Stimulated activated CD4-positive, alpha-beta T cell treated with anti-CD3 and anti-CD28 coated beads, Interleukin-4, amount 100 ng/mL, for 4 hours (primary cell): ENCODE measurements at regions not wholly inside any gene's neighbourhood (a gene's known extent, or its start where the extent isn't known, plus 50 kb on each side); places are given as distances from the start of the nearest gene placed in this dataset.
"Not testable (repeated sequence)": the region's sequence is repeated elsewhere in the genome, so short reads cannot be mapped to it uniquely, and the experiment has no call there.

Source experiments
- DNase-seq, 2 experiments: peaks; one replicate each; pipeline ENCODE4 v3.0.0-alpha.2; 2020

DNA sequence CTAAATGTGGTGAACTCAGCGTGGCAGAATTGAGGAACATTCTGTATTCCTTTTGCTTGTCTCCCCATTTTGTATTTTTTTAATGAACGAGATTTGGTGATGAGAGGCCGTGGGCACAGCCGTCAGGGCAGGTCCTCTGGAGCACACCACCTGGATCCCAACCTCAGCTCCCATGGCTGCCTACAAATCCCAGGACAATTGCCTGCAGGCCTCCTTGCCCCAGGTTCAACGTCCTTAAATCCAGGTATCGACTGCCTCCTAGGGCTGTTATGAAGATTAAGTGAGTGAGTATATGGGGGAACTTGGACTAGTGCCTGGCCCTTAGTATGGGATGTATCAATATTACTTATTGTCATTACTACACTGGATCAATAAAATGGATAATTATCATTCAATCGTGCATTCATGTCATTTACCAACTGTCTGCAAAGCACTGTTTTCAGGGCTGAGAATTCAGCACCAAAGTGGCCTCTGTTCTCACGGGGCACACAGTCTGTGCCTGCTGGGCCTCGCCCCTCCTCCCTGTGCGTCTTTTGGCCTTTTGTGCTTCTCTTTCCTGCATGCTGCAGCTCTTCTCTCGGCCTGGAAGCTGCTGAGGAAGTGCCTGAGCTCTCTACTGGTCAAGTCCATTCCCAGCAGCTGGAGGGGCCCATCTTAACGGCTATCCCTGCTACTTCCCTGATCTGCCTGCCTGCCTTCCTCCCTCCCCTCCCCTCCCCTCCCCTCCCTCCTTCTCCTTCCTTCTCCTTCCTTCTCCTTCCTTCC is 1343.7 kb downstream of the BRD1 start:
- no peak for DNase-seq

DNA sequence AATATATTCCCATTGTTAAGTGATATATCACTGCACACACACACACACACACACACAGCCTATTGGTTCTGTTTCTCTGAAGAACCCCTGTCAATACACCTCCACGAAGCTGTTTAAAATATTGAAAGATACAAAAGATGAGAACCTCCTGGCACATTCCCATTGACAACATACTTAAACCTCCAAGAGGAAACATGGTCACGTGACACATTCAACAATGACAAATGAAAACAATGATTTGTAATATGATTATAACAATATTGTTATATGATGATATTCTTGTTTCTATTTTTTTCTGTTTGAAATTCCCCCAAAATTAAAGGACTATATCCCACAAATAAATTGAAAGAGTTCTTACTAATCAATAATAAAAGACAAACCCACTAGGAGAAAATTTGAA is 1344.9 kb downstream of the BRD1 start:
- DNase-seq = no peak

DNA sequence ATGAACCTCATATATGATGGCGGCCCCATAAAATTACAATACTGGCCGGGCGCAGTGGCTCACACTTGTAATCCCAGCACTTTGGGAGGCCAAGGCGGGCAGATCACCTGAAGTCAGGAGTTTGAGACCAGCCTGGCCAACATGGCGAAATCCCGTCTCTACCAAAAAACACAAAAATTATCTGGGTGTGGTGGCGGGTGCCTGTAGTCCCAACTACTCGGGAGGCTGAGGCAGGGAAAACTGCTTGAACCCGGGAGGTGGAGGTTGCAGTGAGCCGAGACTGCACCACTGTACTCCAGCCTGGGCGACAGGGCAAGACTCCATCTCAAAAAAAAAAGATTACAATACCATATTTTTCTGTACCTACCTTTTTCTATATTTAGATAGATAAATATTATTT is 1345.5 kb downstream of the BRD1 start:
- not testable (repeated sequence) for DNase-seq

DNA sequence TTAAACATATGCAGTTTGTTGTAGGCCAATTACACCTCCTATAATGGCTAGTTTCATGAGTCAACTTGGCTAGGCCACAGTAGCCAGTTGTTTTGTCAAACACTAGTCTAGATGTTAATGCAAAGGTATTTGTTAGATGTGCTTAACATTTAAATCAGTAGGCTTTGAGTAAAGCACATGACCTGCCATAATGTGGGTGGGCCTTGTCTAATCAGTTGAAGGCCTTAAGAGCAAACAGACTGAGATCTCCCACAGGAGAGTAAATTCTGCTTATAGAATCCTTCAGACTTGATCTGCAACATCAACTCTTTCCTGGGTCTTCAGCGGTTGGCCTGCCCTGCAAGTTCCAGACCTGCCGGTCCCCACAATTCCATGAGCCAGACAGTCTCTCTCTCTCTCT is 1345.9 kb downstream of the BRD1 start:
- DNase-seq = no peak

DNA sequence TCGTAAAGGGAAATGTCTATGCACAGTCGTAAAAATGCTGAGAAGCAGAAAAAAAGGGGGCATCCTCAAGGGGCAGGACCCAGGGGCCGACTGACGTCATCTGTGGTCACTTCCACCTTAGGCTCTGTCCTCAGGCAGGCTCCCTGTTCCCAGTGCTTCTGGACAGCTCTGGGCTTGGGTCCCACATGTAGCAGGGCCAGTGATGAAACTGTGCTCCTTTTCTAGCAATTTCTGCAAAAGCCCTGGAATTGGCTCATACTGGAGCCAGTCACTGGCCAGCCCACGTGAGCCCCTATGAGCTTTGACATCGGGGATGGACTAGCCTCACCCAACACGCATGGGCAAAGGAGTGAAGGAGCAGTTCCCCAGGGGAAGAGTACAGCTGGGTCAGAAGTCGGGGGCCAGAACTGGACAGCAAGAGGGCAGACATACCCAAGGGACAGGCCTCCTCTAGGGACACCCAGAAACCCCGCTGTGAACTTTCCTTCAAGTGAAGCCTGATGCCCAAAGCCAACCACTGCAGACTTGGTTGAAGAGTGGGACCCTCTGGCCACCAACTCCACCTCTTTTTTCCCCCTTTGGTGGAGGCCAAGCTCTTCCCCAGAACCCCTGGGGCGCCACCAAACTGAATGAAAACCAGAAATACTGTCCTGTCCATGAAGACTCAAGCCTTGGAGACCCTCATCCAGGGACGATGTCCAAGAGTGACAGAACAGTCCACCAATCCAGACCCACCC is 1349.0 kb downstream of the BRD1 start:
- no peak for DNase-seq

DNA sequence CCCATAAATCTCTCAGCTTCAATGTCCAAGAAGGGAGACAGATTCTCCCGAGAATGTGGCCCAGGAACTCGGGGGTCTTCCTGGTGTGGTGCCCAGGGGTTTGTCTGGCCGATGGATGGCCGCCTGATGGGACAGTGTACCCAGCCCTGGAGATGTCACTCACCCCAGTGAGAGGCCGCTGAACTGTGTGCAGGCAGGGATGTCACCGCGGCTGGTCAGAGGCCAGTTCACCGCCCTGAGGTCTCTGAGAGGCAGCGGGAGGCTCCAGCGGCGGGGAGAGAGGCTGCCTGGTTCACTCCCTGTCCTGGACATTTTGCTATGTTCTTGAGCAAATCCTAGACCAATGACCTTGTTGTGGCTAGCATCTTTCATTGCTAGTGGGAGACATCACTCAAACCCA is 1349.5 kb downstream of the BRD1 start:
- no peak for DNase-seq

DNA sequence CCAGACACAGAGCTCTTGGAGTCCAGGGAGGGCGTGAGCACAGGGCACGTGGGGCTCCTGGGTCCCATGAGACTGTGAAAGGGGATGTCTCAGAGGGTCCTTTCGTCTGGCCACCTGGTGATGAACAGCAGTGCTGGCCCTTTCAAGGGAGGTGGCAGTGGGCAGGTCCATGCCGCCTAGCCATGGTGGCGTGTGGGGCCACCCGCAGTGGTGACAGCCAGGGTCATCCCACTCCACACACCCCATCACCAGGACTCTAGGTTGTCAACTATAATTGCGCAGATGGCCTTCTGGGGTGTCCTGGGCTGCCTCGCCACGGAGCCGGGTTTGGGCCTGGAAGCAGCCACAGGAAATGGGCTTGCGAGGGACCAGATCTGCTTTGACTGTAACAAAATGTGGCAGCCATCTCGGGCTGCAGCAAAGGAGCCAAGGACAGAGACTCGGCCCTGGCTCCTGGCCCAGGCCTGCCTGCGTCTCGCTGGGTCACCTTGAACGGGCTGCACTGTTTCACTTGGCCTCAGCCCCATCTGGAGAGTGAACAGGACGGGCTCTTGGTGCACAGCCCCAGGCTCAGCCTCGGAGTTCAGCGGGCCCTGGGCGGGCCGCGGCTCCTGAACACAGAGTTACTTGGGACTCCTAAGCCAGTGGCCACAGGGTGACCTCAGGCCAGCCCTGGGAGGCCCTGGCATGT is 1350.5 kb downstream of the BRD1 start:
- no peak for DNase-seq

DNA sequence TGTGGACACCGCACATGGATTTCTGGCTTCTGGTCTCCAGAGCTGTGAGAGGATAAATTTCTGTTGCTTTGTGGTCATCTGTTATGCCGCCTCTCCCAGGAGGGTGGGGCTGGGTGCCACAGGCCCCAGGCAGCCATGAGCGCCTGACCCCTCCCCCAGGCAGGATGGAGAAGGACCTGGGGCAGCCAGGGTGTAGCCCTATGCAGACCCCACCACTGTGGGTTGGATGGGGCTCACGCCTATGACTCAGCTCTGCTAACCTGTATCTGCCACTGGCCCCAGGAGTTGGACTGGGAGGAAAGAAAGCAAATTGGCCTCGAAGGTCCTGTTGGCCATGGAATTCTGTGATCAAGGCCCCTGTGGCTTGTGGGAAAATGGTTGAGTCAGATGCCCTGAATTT is 1351.1 kb downstream of the BRD1 start:
- DNase-seq = no peak

DNA sequence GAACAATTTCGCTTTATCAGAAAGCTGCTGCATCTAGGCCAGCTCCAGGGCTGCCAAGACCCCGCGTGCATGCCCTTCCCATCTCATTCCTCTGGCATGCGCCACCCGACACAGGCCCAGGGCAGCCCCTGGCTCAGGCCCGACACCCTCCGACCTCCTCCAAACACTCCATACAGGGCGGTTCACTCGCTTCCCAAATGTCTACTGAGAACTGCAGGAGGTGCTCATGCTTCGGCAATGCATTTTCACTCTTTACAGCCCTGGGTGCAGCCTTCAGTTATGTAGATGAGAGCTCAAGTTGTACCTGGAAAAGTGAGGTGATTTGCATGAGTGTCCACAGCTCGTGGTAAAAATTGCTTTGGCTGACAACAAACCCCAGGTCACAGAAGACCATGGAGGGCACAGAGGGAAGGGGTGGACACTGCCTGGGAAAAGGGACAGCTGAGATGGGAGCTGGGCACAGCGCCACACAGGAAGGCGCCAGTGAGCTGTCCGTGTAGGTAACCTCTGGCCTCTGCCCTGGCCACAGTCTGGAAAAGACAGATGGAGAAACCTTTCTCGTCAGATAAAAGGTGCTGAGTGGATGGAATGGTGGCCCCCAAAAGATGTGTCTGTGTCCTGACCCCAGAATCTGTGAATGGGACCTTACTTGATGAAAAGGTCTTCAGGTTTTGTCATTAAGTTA is 1351.9 kb downstream of the BRD1 start:
- DNase-seq = no peak

DNA sequence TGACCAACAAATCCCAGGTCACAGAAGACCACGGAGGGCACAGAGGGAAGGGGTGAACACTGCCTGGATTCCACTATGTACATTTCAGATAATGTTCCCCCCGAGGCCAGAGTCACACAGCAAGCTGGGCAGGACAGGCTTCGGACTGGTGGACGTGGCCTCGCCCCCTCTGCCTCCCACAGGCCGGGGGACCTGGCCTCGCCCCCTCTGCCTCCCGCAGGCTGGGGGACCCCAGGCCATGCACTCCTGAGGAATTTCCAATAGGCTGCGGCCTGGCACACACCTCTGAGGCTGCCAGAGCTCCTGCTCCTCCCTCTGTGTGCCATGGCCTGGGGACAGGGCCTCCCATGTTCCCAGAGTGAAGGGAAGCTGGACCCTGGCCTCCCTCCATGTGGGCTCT is 1352.8 kb downstream of the BRD1 start:
- no peak for DNase-seq

DNA sequence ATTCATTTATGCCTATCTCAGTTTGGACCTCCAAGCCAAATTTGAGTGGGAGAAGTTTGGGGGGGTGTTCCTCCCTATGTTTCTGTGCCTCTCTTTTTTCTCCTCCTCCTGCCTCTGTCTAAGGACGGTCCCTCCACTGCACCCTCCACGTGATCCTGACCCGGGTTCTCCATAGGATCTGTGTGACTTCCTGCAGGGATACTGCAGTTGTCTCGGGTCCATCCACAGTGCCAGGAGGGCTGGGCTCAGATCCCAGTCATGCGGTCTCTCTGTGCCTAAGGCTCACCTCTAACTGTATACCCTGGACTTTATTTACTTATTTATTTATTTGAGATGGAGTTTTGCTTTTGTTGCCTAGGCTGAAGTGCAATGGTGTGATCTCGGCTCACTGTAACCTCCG is 1354.5 kb downstream of the BRD1 start:
- no peak for DNase-seq

DNA sequence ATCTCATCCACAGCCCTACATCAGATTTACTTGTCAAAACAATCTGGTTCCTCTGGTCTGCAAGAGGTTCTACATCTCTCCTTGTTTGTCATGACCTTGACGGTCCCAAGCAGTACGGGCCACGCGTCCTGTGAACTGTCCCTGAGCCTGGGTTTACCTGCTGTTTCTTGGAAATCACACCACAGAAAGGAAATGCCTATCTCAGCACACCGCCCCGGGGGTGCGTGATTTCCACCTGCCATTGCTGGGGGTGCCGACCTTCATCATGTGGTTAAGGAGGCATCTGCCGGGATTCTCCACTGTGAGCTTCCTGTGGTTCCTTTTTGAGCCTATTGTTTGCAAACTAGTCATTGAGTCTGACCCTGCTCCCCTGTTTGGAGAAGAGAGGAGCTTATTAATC is 1363.4 kb downstream of the BRD1 start:
- DNase-seq = no peak

DNA sequence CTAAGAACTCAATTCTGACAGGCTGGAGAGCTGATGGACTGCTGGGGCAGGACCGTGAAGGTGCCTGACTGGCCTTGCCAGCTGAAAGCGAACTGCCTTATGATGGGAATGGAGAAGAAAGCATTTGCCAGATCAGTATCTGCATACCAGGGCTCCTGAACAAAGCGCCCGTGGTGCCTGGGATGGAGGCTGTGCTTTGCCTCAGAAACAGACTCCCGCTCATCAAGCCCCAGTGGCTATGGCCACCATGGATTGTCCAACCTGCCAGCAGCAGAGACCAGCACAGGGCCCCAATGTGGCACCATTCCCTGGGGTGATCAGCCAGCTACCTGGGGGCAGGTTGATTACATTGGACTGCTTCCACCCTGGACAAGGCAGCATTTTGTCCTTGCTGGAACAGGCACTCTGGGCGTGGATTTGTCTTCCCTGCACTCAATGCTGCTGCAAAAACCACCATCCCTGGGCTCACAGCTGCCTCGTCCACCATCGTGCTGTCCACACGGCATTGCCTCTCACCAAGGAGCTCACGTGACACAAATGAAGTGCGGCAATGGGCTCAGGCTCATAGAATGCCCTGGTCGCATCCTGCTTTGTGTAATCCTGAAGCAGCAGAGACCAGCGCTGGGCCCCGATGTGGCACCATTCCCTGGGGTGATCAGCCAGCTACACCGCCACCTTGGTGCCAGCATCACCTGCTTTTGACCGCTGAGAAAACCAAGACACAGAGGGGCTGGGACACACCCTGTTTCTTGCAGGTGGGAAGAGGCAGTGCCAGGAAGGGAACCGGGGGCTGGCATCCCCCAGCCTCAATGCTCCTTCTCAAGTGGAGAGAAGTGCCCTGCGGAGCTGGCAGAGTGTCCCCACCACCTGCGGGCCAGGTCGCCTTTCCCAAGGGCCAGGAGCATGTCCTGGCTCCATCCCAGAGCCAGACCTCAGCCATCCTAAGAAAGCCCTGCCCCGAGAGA is 1367.5 kb downstream of the BRD1 start:
- DNase-seq = no peak

DNA sequence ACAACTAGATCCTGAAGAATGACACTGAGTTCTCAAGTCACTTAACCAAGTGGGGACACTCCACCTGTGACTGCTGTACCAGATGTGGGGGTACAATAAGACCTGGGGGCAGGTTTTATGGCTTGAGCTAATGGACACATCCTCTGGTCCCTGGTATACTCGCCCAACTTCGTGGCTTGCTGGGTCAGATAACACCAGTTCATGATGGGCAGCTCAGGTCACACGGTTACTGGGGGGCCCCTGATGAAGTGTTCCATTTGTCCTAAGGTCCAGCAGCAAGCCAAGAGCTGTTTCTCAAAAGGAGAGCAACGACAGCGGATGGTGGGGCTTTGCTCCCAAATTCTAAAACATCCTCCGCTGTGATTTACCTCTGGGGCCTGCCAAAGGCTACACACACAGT is 1368.4 kb downstream of the BRD1 start:
- DNase-seq = no peak

DNA sequence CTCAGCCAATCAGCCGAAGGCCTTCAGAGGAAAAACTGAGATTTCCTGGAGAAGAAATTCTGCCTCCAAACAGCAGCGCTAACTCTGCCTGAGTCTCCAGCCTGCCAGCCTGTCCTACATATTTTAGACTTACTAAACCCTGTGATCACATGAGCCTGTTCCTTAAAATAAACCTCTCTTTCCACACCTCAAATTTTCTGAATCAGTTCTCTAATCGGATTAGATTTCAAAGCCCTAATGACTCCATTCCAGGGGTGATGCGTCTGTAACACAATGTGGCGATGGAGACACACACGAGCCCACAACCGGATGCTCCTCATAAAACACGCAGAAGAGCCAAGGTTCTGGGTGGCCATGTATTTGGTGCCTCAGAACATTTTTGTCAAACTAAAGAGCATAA is 1371.2 kb downstream of the BRD1 start:
- no peak for DNase-seq

DNA sequence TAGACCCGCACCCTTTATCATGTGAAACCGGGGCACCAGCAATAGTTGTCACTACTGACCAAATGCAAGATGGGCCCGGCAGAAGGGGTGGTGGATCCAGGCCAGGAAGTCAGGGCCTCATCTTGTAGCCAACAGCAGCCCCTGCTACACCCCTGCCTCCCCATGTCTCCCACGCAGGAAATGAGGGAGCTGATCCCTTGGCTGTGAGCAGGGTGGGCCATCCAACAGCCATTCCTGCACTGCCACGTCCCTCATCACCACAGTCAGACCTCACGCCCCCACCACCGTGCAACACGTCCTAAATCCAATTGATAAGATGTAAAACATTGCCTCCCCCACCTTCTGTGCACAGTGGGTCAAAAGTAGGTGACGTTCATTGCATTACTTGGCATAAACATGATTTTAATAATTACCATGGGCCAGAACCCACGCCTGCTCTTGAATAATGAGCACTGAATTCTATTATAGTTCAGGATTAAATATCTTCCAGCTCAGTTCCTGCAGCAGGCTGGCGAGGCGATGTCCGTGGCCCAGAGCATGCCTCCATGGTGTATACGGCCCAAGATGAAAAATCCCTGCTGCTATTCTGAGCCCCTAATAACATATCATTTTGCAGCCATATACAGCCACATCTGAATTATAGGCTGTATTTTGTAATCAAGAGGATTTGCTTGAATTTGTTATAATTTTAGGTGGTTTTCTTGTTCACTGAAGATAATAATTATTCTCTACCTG is 1373.8 kb downstream of the BRD1 start:
- no peak for DNase-seq

DNA sequence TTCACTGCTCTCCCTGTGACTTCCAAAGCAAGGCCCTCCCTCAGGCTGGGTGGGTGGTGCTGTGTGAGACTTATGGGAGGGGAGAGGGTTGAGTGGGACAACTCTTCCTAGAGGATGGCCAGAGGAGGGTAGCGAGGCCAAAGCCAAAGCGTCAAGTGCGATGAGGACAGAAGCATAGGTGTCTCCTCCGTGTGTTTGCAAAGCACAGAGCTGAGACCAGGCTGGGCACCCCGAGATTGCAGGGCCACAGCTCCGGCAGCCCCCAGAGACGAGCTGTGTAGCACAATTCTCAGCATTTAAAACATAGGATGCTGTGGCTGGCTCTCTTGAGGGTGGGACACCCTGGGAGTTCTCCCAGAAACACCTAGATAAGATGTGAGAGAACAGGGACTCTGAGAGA is 1374.5 kb downstream of the BRD1 start:
- DNase-seq = no peak

DNA sequence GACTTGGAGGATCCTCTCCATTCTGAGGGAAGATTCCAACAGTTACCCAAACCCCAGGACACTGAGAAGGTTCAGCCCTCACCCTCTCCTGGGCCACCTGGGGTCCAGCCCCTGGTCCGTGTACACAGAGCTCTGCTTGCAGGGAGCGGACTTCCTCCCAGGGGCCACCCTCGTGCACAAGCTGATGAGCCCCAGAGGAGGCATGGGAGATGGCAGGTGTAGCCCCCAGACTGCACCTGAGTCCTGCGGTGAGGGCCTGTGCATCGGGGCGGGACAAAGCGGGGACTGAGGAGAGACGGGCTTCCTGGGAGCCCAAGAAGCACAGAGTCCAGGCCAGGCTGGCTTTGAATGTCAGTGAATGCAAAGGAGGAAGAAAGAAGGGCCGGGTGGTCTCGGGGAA is 1374.9 kb downstream of the BRD1 start:
- no peak for DNase-seq

DNA sequence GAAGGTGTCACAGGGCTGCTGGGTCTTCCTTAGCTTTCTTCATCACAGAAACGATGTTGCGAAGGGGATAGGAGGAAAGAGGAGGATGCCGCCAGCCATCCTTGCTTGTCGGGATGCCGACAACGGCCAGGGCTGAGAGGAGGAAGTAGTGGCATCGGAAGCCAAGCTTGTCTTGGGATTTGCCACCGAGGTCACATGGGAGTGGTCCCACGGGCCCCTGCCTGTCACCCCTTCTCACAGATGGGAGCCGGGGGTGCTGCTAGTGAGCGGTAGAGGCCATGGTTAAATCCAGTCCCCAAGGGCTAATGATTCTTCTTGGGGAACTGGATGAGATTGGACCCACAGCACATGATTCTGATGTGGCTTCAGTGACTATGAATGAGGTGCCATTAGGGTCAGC is 1375.8 kb downstream of the BRD1 start:
- DNase-seq = no peak

DNA sequence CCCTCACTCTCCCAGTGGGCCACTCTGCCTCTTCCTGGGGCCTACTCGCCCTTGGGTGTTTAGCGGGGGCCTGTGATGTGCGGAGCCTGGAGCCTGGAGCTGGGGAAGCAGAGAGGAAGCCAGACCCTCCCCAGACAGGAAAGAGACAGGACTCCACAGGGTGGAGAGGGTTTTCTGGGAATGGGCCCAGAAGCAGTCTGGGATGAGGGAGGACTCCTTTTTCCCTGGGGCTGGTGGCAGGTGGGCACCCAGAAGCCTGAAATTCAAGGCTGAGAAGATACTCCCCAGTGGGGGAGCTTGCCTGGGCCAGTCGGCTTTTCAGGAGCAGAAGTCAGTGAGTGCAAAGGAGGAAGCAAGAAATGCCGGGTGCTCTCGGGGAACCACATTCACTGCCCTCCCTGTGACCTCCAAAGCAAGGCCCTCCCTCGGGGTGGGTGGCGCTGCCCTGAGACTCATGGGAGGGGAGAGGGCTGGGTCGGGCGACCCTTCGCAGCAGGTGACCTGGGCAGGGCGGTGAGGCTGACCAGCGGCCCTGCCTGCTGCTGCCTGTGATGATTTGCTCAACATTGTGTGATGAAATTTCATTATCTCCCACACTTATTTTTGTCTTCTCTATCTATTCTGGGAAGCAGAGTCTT is 1377.4 kb downstream of the BRD1 start:
- DNase-seq = no peak
